ENCODE measurements at regions not wholly inside any gene's neighbourhood (a gene's known extent, or its start where the extent isn't known, plus 50 kb on each side); places are given as distances from the start of the nearest gene placed in this dataset.

DNA sequence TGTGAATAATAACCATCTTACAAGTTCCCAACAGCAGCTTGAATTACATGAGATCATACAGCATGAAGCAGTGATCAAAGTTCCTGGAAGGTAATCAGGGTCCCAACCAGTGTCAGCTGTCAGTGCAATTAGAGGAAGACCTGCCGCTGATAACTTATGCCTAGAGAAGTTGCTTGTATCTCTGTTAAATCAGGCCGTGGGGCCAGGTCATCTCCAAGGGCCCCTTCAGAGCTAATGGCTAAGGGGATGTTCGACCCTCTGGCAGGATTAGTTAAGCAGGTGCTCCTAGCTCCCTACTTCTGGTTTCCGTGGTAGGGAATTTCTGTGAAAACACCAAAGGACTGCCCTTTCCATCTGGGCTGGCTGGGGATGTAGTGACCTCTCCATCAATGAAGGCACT, 251.0 kb downstream of the FAM43A start:
- TF ChIP-seq, protein P1, sequence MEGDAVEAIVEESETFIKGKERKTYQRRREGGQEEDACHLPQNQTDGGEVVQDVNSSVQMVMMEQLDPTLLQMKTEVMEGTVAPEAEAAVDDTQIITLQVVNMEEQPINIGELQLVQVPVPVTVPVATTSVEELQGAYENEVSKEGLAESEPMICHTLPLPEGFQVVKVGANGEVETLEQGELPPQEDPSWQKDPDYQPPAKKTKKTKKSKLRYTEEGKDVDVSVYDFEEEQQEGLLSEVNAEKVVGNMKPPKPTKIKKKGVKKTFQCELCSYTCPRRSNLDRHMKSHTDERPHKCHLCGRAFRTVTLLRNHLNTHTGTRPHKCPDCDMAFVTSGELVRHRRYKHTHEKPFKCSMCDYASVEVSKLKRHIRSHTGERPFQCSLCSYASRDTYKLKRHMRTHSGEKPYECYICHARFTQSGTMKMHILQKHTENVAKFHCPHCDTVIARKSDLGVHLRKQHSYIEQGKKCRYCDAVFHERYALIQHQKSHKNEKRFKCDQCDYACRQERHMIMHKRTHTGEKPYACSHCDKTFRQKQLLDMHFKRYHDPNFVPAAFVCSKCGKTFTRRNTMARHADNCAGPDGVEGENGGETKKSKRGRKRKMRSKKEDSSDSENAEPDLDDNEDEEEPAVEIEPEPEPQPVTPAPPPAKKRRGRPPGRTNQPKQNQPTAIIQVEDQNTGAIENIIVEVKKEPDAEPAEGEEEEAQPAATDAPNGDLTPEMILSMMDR (IDR thresholded peaks at IDR 0.05), result no peak
- TF ChIP-seq EZH2 (IDR thresholded peaks at IDR 0.05; ENCODE audit: borderline replicate concordance, insufficient read depth, low read depth, low read length, poor library complexity, severe bottlenecking), result no peak

Measured in B cell (primary cell).